IMR-90 (cell line): ENCODE measurements at regions not wholly inside any gene's neighbourhood (a gene's known extent, or its start where the extent isn't known, plus 50 kb on each side); places are given as distances from the start of the nearest gene placed in this dataset.

Source experiments
- ATAC-seq: fragments of 200-7000 bp; cut with Tn5 transposase; 2 replicates; pipeline ENCODE4 v1.9.1; 2020; ENCODE audit warnings: low read depth, mild to moderate bottlenecking, moderate library complexity
- BruUV-seq: library from RNA; stranded (reverse); fragments of 400-500 nt; replicated peaks from 2 replicates; lab custom pipeline; 2021; lab: Mats Ljungman, UMichigan
- CTCF ChIA-PET: fragments of 300-600 bp; formaldehyde crosslinking; extraction: SDS; loops from one replicate; lab custom pipeline; 2021; ENCODE audit warnings: antibody characterized with exemption; lab: Yijun Ruan, JAX
- POLR2A ChIA-PET: fragments of 300-600 bp; sonication (Branson Sonifier 250); formaldehyde crosslinking; loops from one replicate; lab custom pipeline; 2022; ENCODE audit warnings: antibody characterized with exemption; ENCODE audit not compliant: unreplicated experiment; lab: Charles Lee
- DNase-seq: peaks from one replicate; pipeline ENCODE4 v3.0.0; 2013
- H2AFZ ChIP-seq: replicated peaks from 2 replicates; pipeline ENCODE3; 2013; ENCODE audit warnings: low read length, mild to moderate bottlenecking; ENCODE audit not compliant: poor library complexity
- H2AK5ac ChIP-seq: 2 replicates; pipeline ENCODE4 v1.6.1; 2013; ENCODE audit warnings: low read depth, low read length, inconsistent platforms
- H2AK9ac ChIP-seq: replicated peaks from 2 replicates; pipeline ENCODE3; 2013; ENCODE audit warnings: mild to moderate bottlenecking, low read depth, low read length, moderate library complexity; ENCODE audit not compliant: poor library complexity
- H2BK120ac ChIP-seq: 2 replicates; pipeline ENCODE4 v1.6.1; 2013; ENCODE audit warnings: low read depth, low read length, inconsistent platforms
- H2BK15ac ChIP-seq: 3 replicates; pipeline ENCODE4 v1.6.1; 2013; ENCODE audit warnings: low read depth, low read length, inconsistent platforms
- H2BK20ac ChIP-seq: 2 replicates; pipeline ENCODE4 v1.6.1; 2013; ENCODE audit warnings: low read depth, mild to moderate bottlenecking, inconsistent platforms, low read length, moderate library complexity
- H2BK5ac ChIP-seq: 2 replicates; pipeline ENCODE4 v1.6.1; 2013; ENCODE audit warnings: mild to moderate bottlenecking, low read depth, low read length, inconsistent platforms; ENCODE audit not compliant: poor library complexity, severe bottlenecking
- H3K14ac ChIP-seq: replicated peaks from 2 replicates; pipeline ENCODE4 v1.6.1; 2013; ENCODE audit warnings: low read depth, low read length, inconsistent platforms
- H3K18ac ChIP-seq: 2 replicates; pipeline ENCODE4 v1.6.1; 2013; ENCODE audit warnings: low read depth, low read length, control low read depth
- H3K23ac ChIP-seq: 2 replicates; pipeline ENCODE4 v1.6.1; 2013; ENCODE audit warnings: low read depth, low read length, inconsistent platforms
- H3K27ac ChIP-seq: 2 replicates; pipeline ENCODE4 v1.5.1; 2013; ENCODE audit warnings: mild to moderate bottlenecking, control low read depth, low read length; ENCODE audit not compliant: insufficient read depth
- H3K27me3 ChIP-seq: 2 replicates; pipeline ENCODE4 v1.6.1; 2013; ENCODE audit warnings: low read length; ENCODE audit not compliant: control insufficient read depth, insufficient read depth
- H3K36me3 ChIP-seq: 2 replicates; pipeline ENCODE4 v1.6.1; 2013; ENCODE audit warnings: low read length, mixed read lengths; ENCODE audit not compliant: control insufficient read depth, insufficient read depth
- H3K4ac ChIP-seq: 2 replicates; pipeline ENCODE4 v1.6.1; 2013; ENCODE audit warnings: low read depth, low read length, inconsistent platforms
- H3K4me1 ChIP-seq: 2 replicates; pipeline ENCODE4 v1.6.1; 2013; ENCODE audit warnings: low read length, mixed read lengths; ENCODE audit not compliant: control insufficient read depth, insufficient read depth
- H3K4me2 ChIP-seq: 2 replicates; pipeline ENCODE4 v1.6.1; 2013; ENCODE audit warnings: low read depth, mild to moderate bottlenecking, control low read depth, low read length, moderate library complexity
- H3K4me3 ChIP-seq: 2 replicates; pipeline ENCODE4 v1.5.1; 2013; ENCODE audit warnings: low read depth, mild to moderate bottlenecking, control low read depth, low read length, moderate library complexity; ENCODE audit not compliant: insufficient read depth
- H3K56ac ChIP-seq: 2 replicates; pipeline ENCODE4 v1.6.1; 2013; ENCODE audit warnings: low read length, inconsistent platforms; ENCODE audit not compliant: insufficient read depth; ENCODE audit errors: extremely low read depth
- H3K79me1 ChIP-seq, 2 experiments: 2 replicates each; pipeline ENCODE4 v1.6.1; 2013; ENCODE audit warnings: low read length in 2 of 2, inconsistent platforms in 1 of 2, low read depth in 1 of 2
- H3K9ac ChIP-seq: 2 replicates; pipeline ENCODE4 v1.6.1; 2013; ENCODE audit warnings: low read depth, low read length, control low read depth
- H3K9me1 ChIP-seq: 2 replicates; pipeline ENCODE4 v1.6.1; 2013; ENCODE audit warnings: low read length, inconsistent platforms; ENCODE audit not compliant: insufficient read depth
- H3K9me3 ChIP-seq: 2 replicates; pipeline ENCODE4 v1.6.1; 2013; ENCODE audit warnings: low read length; ENCODE audit not compliant: control insufficient read depth, insufficient read depth
- H4K20me1 ChIP-seq: 2 replicates; pipeline ENCODE4 v1.6.1; 2013; ENCODE audit warnings: low read length, inconsistent platforms; ENCODE audit not compliant: insufficient read depth
- H4K5ac ChIP-seq: 2 replicates; pipeline ENCODE4 v1.6.1; 2013; ENCODE audit warnings: mild to moderate bottlenecking, low read depth, low read length, control low read depth
- H4K8ac ChIP-seq, 2 experiments: 2 replicates each; pipeline ENCODE4 v1.6.1; 2013; ENCODE audit warnings: low read depth in 2 of 2, low read length in 2 of 2, control low read depth in 1 of 2, inconsistent platforms in 1 of 2
- H4K91ac ChIP-seq: 2 replicates; pipeline ENCODE4 v1.6.1; 2013; ENCODE audit warnings: low read depth, low read length, inconsistent platforms; ENCODE audit not compliant: insufficient read depth
- BHLHE40 ChIP-seq: fragments of 150-350 bp; IDR thresholded peaks from 2 replicates; pipeline ENCODE4 v1.6.1; 2016; ENCODE audit warnings: mild to moderate bottlenecking, low read depth, low read length
- CEBPB ChIP-seq: IDR thresholded peaks from 2 replicates; pipeline ENCODE4 v1.6.1; 2012; ENCODE audit warnings: low read depth, low read length, improper control_type of control experiment
- CHD1 ChIP-seq: IDR thresholded peaks from 2 replicates; pipeline ENCODE4 v1.6.1; 2012; ENCODE audit warnings: low read depth, low read length, improper control_type of control experiment
- FOS ChIP-seq: fragments of 150-350 bp; IDR thresholded peaks from 2 replicates; pipeline ENCODE4 v1.6.1; 2016; ENCODE audit warnings: low read depth, low read length
- MAFK ChIP-seq: IDR thresholded peaks from 2 replicates; pipeline ENCODE4 v1.6.1; 2012; ENCODE audit warnings: low read depth, low read length, improper control_type of control experiment
- MAZ ChIP-seq: IDR thresholded peaks from 2 replicates; pipeline ENCODE4 v1.6.1; 2012; ENCODE audit warnings: low read depth, mild to moderate bottlenecking, low read length, improper control_type of control experiment, moderate library complexity, borderline replicate concordance
- MXI1 ChIP-seq: IDR thresholded peaks from 2 replicates; pipeline ENCODE4 v1.6.1; 2012; ENCODE audit warnings: low read depth, mild to moderate bottlenecking, low read length, moderate library complexity, borderline replicate concordance
- NFE2L2 ChIP-seq: fragments of 150-350 bp; IDR thresholded peaks from 2 replicates; pipeline ENCODE4 v1.6.1; 2016; ENCODE audit warnings: low read depth, mild to moderate bottlenecking, low read length
- POLR2A ChIP-seq: IDR thresholded peaks from 2 replicates; pipeline ENCODE4 v1.6.1; 2012; ENCODE audit warnings: mild to moderate bottlenecking, low read depth, low read length
- RAD21 ChIP-seq: IDR thresholded peaks from 2 replicates; pipeline ENCODE4 v1.6.1; 2012; ENCODE audit warnings: low read length, improper control_type of control experiment
- RCOR1 ChIP-seq: IDR thresholded peaks from 2 replicates; pipeline ENCODE4 v1.6.1; 2012; ENCODE audit warnings: mild to moderate bottlenecking, low read length, improper control_type of control experiment; ENCODE audit not compliant: insufficient replicate concordance
- RFX5 ChIP-seq: IDR thresholded peaks from 2 replicates; pipeline ENCODE4 v1.8.0; 2012; ENCODE audit warnings: low read depth, mild to moderate bottlenecking, low read length, moderate library complexity
- SMC3 ChIP-seq: fragments of 150-350 bp; IDR thresholded peaks from 2 replicates; pipeline ENCODE4 v1.6.1; 2016; ENCODE audit warnings: low read depth, mild to moderate bottlenecking, antibody characterized with exemption, low read length, moderate library complexity
- WGBS, 2 experiments: methylation state at CpG; one replicate each; pipeline versions ENCODE4 v1.1.5 to v1.1.7; 2013; ENCODE audit warnings: missing lambda C conversion rate in 2 of 2; ENCODE audit not compliant: insufficient read length in 1 of 2; ENCODE audit errors: extremely low coverage in 2 of 2; 5-methylcytosine and 5-hydroxymethylcytosine counted together
- dilution Hi-C: fragments of 300-500 bp; cut with HindIII; formaldehyde crosslinking; loops from one replicate; pipeline ENCODE4 v1.14.3; 2018; ENCODE audit warnings: low sequenced_read_pairs; ENCODE audit not compliant: unreplicated experiment
- in situ Hi-C: fragments of 300-500 bp; cut with MboI; formaldehyde crosslinking; loops from 3 replicates; pipeline ENCODE4 v1.14.3; 2019; ENCODE audit warnings: low sequenced_read_pairs, inconsistent platforms, mixed read lengths
- intact Hi-C: fragments of 100-400 bp; cut with micrococcal nuclease; formaldehyde crosslinking; loops from 2 replicates; pipeline ENCODE4 v1.10.0; 2022
- TF ChIP-seq, protein P1 (sequence below): conservative IDR thresholded peaks from 2 replicates; pipeline ENCODE4 v1.5.1; 2012; ENCODE audit warnings: mild to moderate bottlenecking, low read depth, low read length, improper control_type of control experiment
- TF ChIP-seq, protein P2 (sequence below): fragments of 150-350 bp; IDR thresholded peaks from 2 replicates; pipeline ENCODE4 v1.6.1; 2017; ENCODE audit warnings: mild to moderate bottlenecking, antibody characterized with exemption, low read length, low read depth
- TF ChIP-seq, protein P3 (sequence below): fragments of 150-350 bp; IDR thresholded peaks from 2 replicates; pipeline ENCODE4 v1.6.1; 2016; ENCODE audit warnings: low read depth, mild to moderate bottlenecking, low read length, moderate library complexity, borderline replicate concordance

DNA sequence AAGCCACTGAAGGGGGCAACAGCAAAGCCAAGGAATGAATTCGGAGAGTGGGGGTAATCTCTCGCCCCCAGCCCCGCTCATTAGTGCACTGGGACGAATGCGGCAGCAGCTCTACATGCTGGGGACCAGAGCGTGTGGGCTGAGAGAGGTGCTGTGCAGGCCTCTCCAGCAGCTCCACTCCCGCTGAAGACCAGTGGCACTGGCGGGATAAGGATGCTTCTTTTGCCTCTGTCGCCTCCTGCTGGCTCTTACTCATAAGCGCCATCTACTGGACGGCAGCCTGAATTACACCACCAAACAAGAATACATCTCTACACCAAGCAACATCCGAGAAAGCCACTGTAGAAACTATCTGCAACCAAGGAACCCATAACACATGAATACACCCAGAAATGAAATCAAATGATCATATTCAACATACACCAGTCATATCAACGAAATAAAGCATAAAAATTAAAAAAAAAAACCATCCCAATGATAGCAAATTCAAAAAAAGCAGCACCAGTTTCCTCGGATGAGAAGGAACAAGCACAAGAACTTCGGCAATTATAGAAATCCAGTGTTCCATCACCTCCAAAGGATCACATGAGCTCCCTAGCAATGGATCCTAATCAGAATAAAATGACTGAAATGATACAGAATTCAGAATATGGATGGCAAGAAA lies 79.0 kb upstream of the TMEM168 start:
- Histone ChIP-seq H3K9ac (no peak overlapping the region), H2AFZ (no peak overlapping the region), H2AK5ac (no peak overlapping the region), H2BK120ac (no peak overlapping the region), H3K79me1 (peaks cover 8 to 34% of the 10 kb centered on the region in 2 experiments; a peak in 3 of 4 replicates), H2BK20ac (no peak overlapping the region), H3K27me3 (no peaks in the 10 kb centered on the region), H3K4ac (no peak overlapping the region), H2AK9ac (no peak overlapping the region), H3K27ac (no peak overlapping the region), H3K23ac (no peak overlapping the region), H3K56ac (no peak overlapping the region), H4K8ac (no peak overlapping the region), H3K9me1 (no peaks in the 10 kb centered on the region), H3K4me2 (no peak overlapping the region), H4K91ac (no peak overlapping the region), H2BK15ac (no peak overlapping the region), H4K20me1 (peaks cover 15% of the 10 kb centered on the region; the same call in 1 of the 2 replicates), H3K14ac (no peak overlapping the region), H4K5ac (no peak overlapping the region), H2BK5ac (no peak overlapping the region), H3K4me3 (no peak overlapping the region), H3K9me3 (no peaks in the 10 kb centered on the region), H3K18ac (no peak overlapping the region), H3K4me1 (peaks cover 2% of the 10 kb centered on the region; the same call in 1 of the 2 replicates), H3K36me3 (no peaks in the 10 kb centered on the region)
- WGBS, 2 experiments = no CpG with 5 or more reads among the region's 15 CpGs
- no TSS peak for BruUV-seq
- POLR2A ChIA-PET = no interaction called here
- dilution Hi-C loops = no loop called here
- in situ Hi-C loops = no loop called here
- DNase-seq (peak; percentile 28), ATAC-seq (peak; percentile 65; the same call in 1 of the 2 replicates)
- TF ChIP-seq CHD1 (no peak), CEBPB (no peak), BHLHE40 (no peak), RFX5 (no peak), MAFK (no peak), MAZ (no peak), MXI1 (no peak), RAD21 (peak; percentile 60), SMC3 (peak; percentile 57), RCOR1 (no peak), FOS (no peak), NFE2L2 (no peak), POLR2A (no peak)
- TF ChIP-seq, protein P1, sequence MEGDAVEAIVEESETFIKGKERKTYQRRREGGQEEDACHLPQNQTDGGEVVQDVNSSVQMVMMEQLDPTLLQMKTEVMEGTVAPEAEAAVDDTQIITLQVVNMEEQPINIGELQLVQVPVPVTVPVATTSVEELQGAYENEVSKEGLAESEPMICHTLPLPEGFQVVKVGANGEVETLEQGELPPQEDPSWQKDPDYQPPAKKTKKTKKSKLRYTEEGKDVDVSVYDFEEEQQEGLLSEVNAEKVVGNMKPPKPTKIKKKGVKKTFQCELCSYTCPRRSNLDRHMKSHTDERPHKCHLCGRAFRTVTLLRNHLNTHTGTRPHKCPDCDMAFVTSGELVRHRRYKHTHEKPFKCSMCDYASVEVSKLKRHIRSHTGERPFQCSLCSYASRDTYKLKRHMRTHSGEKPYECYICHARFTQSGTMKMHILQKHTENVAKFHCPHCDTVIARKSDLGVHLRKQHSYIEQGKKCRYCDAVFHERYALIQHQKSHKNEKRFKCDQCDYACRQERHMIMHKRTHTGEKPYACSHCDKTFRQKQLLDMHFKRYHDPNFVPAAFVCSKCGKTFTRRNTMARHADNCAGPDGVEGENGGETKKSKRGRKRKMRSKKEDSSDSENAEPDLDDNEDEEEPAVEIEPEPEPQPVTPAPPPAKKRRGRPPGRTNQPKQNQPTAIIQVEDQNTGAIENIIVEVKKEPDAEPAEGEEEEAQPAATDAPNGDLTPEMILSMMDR = peak; percentile 80
- TF ChIP-seq, protein P2, sequence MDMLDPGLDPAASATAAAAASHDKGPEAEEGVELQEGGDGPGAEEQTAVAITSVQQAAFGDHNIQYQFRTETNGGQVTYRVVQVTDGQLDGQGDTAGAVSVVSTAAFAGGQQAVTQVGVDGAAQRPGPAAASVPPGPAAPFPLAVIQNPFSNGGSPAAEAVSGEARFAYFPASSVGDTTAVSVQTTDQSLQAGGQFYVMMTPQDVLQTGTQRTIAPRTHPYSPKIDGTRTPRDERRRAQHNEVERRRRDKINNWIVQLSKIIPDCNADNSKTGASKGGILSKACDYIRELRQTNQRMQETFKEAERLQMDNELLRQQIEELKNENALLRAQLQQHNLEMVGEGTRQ = no peak
- TF ChIP-seq, protein P3, sequence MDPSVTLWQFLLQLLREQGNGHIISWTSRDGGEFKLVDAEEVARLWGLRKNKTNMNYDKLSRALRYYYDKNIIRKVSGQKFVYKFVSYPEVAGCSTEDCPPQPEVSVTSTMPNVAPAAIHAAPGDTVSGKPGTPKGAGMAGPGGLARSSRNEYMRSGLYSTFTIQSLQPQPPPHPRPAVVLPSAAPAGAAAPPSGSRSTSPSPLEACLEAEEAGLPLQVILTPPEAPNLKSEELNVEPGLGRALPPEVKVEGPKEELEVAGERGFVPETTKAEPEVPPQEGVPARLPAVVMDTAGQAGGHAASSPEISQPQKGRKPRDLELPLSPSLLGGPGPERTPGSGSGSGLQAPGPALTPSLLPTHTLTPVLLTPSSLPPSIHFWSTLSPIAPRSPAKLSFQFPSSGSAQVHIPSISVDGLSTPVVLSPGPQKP = no peak
- intact Hi-C loops = no loop called here
- CTCF ChIA-PET = interaction anchor here (0.6 to 2.1 kb wide), 3 partner anchors 11 to 77 kb away, joined by 4 to 9 read pairs (median 4); no protein-coding TSS in a partner anchor
